ENCODE measurements at regions not wholly inside any gene's neighbourhood (a gene's known extent, or its start where the extent isn't known, plus 50 kb on each side); places are given as distances from the start of the nearest gene placed in this dataset.

DNA sequence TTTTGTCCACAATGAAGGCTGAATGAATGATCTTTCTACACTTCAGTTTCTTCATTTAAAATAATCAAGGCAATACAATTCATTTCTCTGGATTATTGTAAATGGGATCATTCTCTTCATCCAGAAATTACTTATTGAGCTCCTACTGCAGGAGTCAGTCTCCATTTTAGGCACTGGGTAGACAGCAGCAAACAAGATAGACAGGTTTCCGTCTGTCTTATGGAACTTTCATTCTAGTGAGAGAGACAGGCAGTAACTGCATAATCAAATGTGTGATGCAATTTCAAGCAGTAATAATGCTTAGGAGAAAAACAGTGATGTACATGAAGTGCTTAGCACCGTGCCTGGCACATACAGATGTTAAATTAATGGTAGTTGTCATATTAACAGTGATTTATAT, 118.9 kb downstream of the SUDS3 start:
- TF ChIP-seq, protein P1, sequence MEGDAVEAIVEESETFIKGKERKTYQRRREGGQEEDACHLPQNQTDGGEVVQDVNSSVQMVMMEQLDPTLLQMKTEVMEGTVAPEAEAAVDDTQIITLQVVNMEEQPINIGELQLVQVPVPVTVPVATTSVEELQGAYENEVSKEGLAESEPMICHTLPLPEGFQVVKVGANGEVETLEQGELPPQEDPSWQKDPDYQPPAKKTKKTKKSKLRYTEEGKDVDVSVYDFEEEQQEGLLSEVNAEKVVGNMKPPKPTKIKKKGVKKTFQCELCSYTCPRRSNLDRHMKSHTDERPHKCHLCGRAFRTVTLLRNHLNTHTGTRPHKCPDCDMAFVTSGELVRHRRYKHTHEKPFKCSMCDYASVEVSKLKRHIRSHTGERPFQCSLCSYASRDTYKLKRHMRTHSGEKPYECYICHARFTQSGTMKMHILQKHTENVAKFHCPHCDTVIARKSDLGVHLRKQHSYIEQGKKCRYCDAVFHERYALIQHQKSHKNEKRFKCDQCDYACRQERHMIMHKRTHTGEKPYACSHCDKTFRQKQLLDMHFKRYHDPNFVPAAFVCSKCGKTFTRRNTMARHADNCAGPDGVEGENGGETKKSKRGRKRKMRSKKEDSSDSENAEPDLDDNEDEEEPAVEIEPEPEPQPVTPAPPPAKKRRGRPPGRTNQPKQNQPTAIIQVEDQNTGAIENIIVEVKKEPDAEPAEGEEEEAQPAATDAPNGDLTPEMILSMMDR (IDR thresholded peaks at IDR 0.05): no peak
- TF ChIP-seq POLR2A (IDR thresholded peaks at IDR 0.05): no peak
- TF ChIP-seq POLR2AphosphoS5 (IDR thresholded peaks at IDR 0.05): no peak
- TF ChIP-seq EP300 (IDR thresholded peaks at IDR 0.05; ENCODE audit: low read depth): no peak
